ENCODE measurements at regions not wholly inside any gene's neighbourhood (a gene's known extent, or its start where the extent isn't known, plus 50 kb on each side); places are given as distances from the start of the nearest gene placed in this dataset.

DNA sequence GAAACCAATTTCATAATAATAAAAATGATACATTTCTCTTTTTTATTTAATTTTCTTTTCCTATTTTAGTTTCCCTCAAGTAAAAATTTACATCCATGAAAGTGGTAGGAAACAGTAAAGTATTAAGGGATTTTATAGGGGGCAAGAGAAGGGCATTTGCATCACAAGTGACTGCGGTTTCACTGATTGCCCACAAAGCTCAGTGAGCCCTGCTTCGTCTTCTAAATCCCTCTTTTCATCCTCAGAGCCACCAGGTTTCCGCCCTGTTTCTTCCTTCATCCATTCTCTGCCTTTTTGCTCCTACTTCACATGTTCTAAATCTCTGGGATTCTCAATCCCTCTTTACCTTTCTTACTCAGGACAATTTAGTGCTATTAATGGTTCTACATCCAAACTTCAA lies 491.4 kb downstream of the LRRC70 start:
- Histone ChIP-seq H3K79me2 (ENCODE audit: control insufficient read depth, insufficient read depth, low read length) (no peaks in the 10 kb centered on the region), H3K36me3 (ENCODE audit: control insufficient read depth in 2 of 2, insufficient read depth in 2 of 2, low read length in 1 of 2) (no peaks in the 10 kb centered on the region), H3K4me1 (ENCODE audit: control insufficient read depth, insufficient read depth, low read length) (no peaks in the 10 kb centered on the region), H3K9me3 (replicated peaks; ENCODE audit: control insufficient read depth, insufficient read depth, low read length) (no peaks in the 10 kb centered on the region), H3K4me3 (no peak overlapping the region), H3K27me3 (replicated peaks in 1 of 2; ENCODE audit: control insufficient read depth in 2 of 2, insufficient read depth in 2 of 2, low read length in 1 of 2) (no peaks in the 10 kb centered on the region; a peak in 1 of 4 replicates), H3K27ac (ENCODE audit: control insufficient read depth, insufficient read depth) (no peak overlapping the region), H4K20me1 (ENCODE audit: control insufficient read depth, insufficient read depth) (no peaks in the 10 kb centered on the region), H2AFZ (ENCODE audit: control insufficient read depth, low read depth, low read length) (no peak overlapping the region), H3K9ac (ENCODE audit: control insufficient read depth, insufficient read depth, low read length) (no peak overlapping the region), H3K4me2 (ENCODE audit: control insufficient read depth, insufficient read depth) (no peak overlapping the region)
- ChIA-PET SMC1A (ENCODE audit: uncharacterized antibody, unreplicated experiment) (no interaction called here), RAD21 (ENCODE audit: unreplicated experiment) (no interaction called here), CTCF (no interaction called here), POLR2A (no interaction called here)
- FAIRE-seq (no peak), ATAC-seq (no peak), DNase-seq (ENCODE audit: low read depth, low spot score) (no peak)
- BruUV-seq (replicated peaks), result no TSS peak
- TF ChIP-seq RUNX3 (IDR thresholded peaks at IDR 0.05; ENCODE audit: low read length) (no peak), MYC (IDR thresholded peaks at IDR 0.05; ENCODE audit: insufficient read depth, insufficient read length, insufficient replicate concordance, low read length, severe bottlenecking) (no peak), EED (IDR thresholded peaks at IDR 0.05; ENCODE audit: low read depth) (no peak), BHLHE40 (IDR thresholded peaks at IDR 0.05; ENCODE audit: borderline replicate concordance in 1 of 2, low read depth in 2 of 2, low read length in 1 of 2) (no peak), CEBPB (IDR thresholded peaks at IDR 0.05; ENCODE audit: borderline replicate concordance in 1 of 2, low read depth in 2 of 2, low read length in 2 of 2) (no peak), FOXK2 (IDR thresholded peaks at IDR 0.05) (no peak), STAT1 (conservative IDR thresholded peaks at IDR 0.05) (no peak)
- TF ChIP-seq, protein P1, sequence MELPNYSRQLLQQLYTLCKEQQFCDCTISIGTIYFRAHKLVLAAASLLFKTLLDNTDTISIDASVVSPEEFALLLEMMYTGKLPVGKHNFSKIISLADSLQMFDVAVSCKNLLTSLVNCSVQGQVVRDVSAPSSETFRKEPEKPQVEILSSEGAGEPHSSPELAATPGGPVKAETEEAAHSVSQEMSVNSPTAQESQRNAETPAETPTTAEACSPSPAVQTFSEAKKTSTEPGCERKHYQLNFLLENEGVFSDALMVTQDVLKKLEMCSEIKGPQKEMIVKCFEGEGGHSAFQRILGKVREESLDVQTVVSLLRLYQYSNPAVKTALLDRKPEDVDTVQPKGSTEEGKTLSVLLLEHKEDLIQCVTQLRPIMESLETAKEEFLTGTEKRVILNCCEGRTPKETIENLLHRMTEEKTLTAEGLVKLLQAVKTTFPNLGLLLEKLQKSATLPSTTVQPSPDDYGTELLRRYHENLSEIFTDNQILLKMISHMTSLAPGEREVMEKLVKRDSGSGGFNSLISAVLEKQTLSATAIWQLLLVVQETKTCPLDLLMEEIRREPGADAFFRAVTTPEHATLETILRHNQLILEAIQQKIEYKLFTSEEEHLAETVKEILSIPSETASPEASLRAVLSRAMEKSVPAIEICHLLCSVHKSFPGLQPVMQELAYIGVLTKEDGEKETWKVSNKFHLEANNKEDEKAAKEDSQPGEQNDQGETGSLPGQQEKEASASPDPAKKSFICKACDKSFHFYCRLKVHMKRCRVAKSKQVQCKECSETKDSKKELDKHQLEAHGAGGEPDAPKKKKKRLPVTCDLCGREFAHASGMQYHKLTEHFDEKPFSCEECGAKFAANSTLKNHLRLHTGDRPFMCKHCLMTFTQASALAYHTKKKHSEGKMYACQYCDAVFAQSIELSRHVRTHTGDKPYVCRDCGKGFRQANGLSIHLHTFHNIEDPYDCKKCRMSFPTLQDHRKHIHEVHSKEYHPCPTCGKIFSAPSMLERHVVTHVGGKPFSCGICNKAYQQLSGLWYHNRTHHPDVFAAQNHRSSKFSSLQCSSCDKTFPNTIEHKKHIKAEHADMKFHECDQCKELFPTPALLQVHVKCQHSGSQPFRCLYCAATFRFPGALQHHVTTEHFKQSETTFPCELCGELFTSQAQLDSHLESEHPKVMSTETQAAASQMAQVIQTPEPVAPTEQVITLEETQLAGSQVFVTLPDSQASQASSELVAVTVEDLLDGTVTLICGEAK (IDR thresholded peaks at IDR 0.05; ENCODE audit: borderline replicate concordance), result no peak
- TF ChIP-seq, protein P2, sequence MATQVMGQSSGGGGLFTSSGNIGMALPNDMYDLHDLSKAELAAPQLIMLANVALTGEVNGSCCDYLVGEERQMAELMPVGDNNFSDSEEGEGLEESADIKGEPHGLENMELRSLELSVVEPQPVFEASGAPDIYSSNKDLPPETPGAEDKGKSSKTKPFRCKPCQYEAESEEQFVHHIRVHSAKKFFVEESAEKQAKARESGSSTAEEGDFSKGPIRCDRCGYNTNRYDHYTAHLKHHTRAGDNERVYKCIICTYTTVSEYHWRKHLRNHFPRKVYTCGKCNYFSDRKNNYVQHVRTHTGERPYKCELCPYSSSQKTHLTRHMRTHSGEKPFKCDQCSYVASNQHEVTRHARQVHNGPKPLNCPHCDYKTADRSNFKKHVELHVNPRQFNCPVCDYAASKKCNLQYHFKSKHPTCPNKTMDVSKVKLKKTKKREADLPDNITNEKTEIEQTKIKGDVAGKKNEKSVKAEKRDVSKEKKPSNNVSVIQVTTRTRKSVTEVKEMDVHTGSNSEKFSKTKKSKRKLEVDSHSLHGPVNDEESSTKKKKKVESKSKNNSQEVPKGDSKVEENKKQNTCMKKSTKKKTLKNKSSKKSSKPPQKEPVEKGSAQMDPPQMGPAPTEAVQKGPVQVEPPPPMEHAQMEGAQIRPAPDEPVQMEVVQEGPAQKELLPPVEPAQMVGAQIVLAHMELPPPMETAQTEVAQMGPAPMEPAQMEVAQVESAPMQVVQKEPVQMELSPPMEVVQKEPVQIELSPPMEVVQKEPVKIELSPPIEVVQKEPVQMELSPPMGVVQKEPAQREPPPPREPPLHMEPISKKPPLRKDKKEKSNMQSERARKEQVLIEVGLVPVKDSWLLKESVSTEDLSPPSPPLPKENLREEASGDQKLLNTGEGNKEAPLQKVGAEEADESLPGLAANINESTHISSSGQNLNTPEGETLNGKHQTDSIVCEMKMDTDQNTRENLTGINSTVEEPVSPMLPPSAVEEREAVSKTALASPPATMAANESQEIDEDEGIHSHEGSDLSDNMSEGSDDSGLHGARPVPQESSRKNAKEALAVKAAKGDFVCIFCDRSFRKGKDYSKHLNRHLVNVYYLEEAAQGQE (IDR thresholded peaks at IDR 0.05; ENCODE audit: low read depth, low read length), result no peak
- TF ChIP-seq, protein P3, sequence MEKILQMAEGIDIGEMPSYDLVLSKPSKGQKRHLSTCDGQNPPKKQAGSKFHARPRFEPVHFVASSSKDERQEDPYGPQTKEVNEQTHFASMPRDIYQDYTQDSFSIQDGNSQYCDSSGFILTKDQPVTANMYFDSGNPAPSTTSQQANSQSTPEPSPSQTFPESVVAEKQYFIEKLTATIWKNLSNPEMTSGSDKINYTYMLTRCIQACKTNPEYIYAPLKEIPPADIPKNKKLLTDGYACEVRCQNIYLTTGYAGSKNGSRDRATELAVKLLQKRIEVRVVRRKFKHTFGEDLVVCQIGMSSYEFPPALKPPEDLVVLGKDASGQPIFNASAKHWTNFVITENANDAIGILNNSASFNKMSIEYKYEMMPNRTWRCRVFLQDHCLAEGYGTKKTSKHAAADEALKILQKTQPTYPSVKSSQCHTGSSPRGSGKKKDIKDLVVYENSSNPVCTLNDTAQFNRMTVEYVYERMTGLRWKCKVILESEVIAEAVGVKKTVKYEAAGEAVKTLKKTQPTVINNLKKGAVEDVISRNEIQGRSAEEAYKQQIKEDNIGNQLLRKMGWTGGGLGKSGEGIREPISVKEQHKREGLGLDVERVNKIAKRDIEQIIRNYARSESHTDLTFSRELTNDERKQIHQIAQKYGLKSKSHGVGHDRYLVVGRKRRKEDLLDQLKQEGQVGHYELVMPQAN (conservative IDR thresholded peaks at IDR 0.05), result no peak
- intact Hi-C loops (cut with micrococcal nuclease; ENCODE audit: unreplicated experiment), result no loop called here
- WGBS (ENCODE audit: insufficient coverage, insufficient replicate concordance, low lambda C conversion rate, missing lambda C conversion rate), result 3% methylated on average over 3 of the region's 3 CpGs
- in situ Hi-C loops (cut with MboI), result no loop called here

All from GM12878 (cell line).